NOMO-1 (cell line): ENCODE measurements at regions not wholly inside any gene's neighbourhood (a gene's known extent, or its start where the extent isn't known, plus 50 kb on each side); places are given as distances from the start of the nearest gene placed in this dataset.
"Not testable (repeated sequence)": the region's sequence is repeated elsewhere in the genome, so short reads cannot be mapped to it uniquely, and the experiment has no call there.

ENCODE experiments used
- DNase-seq, 2 experiments: peaks; one replicate each; lab custom pipeline; 2025; ENCODE audit not compliant: unreplicated experiment in 2 of 2; lab: John Stamatoyannopoulos, UW

- DNase-seq, result no peak
These were observed 82.9 kb upstream of the THBS1 start for GRCh38 chr15:39497759-39498565.

GRCh38 chr15:39498629-39499028 is 82.2 kb upstream of the THBS1 start:
- no peak for DNase-seq

GRCh38 chr15:39499042-39499441 is 81.8 kb upstream of the THBS1 start:
- no peak for DNase-seq

GRCh38 chr15:39499681-39500080 is 81.2 kb upstream of the THBS1 start:
- DNase-seq, result no peak

GRCh38 chr15:39501366-39502081 is 79.4 kb upstream of the THBS1 start:
- no peak for DNase-seq

- no peak for DNase-seq
These were observed 78.8 kb upstream of the THBS1 start for GRCh38 chr15:39502082-39502447.

- DNase-seq, result no peak
These were observed 78.2 kb upstream of the THBS1 start for GRCh38 chr15:39502611-39503195.

GRCh38 chr15:39503526-39503925 is 77.4 kb upstream of the THBS1 start:
- no peak for DNase-seq

GRCh38 chr15:39504808-39505207 is 76.1 kb upstream of the THBS1 start:
- DNase-seq, result no peak

GRCh38 chr15:39506146-39506545 is 74.7 kb upstream of the THBS1 start:
- no peak for DNase-seq

- no peak for DNase-seq
These were observed 72.3 kb upstream of the THBS1 start for GRCh38 chr15:39508536-39508935.

- no peak for DNase-seq
These were observed 70.7 kb upstream of the THBS1 start for GRCh38 chr15:39510001-39510701.

- no peak for DNase-seq
These were observed 69.6 kb upstream of the THBS1 start for GRCh38 chr15:39511000-39511915.

- no peak for DNase-seq
These were observed 69.0 kb upstream of the THBS1 start for GRCh38 chr15:39511916-39512260.

- DNase-seq, result no peak
These were observed 68.2 kb upstream of the THBS1 start for GRCh38 chr15:39512643-39513042.

GRCh38 chr15:39513936-39514335 is 66.9 kb upstream of the THBS1 start:
- DNase-seq, result no peak

GRCh38 chr15:39514933-39515332 is 65.9 kb upstream of the THBS1 start:
- DNase-seq, result no peak

GRCh38 chr15:39515765-39516164 is 65.1 kb upstream of the THBS1 start:
- no peak for DNase-seq

GRCh38 chr15:39517122-39517855 is 63.6 kb upstream of the THBS1 start:
- DNase-seq, result no peak

GRCh38 chr15:39523968-39524367 is 56.9 kb upstream of the THBS1 start:
- not testable (repeated sequence) for DNase-seq
